CD4-positive, alpha-beta T cell treated with Interleukin-15 for 4 hours (primary cell): ENCODE measurements at regions not wholly inside any gene's neighbourhood (a gene's known extent, or its start where the extent isn't known, plus 50 kb on each side); places are given as distances from the start of the nearest gene placed in this dataset.
"Not testable (repeated sequence)": the region's sequence is repeated elsewhere in the genome, so short reads cannot be mapped to it uniquely, and the experiment has no call there.

Source experiments
- DNase-seq: peaks from one replicate; pipeline ENCODE4 v3.0.0-alpha.2; 2020; ENCODE audit warnings: low spot score

GRCh38 chr11:3583476-3583875 is 58.3 kb downstream of the ART5 start:
- not testable (repeated sequence) for DNase-seq

DNA sequence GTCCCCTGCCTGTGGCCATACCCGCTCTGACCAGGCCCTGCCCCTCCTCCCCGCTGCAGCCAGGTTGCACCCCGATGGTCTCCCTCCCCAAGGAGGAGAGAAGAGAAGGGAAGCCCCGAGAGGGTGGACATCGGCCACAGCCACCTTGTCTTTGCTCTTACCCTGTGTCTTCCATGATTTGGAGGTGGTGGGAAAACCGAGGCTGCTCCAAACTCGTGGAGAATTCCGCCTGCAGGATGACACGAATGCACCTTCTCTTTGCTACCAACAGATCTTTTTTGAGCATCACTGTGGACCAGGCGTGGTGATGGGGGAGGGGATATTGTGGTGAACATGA is 60.4 kb downstream of the ART5 start:
- DNase-seq: not testable (repeated sequence)

- peak; percentile 59 for DNase-seq
Measured at GRCh38 chr11:3580487-3581388, 61.1 kb downstream of the ART5 start.

DNA sequence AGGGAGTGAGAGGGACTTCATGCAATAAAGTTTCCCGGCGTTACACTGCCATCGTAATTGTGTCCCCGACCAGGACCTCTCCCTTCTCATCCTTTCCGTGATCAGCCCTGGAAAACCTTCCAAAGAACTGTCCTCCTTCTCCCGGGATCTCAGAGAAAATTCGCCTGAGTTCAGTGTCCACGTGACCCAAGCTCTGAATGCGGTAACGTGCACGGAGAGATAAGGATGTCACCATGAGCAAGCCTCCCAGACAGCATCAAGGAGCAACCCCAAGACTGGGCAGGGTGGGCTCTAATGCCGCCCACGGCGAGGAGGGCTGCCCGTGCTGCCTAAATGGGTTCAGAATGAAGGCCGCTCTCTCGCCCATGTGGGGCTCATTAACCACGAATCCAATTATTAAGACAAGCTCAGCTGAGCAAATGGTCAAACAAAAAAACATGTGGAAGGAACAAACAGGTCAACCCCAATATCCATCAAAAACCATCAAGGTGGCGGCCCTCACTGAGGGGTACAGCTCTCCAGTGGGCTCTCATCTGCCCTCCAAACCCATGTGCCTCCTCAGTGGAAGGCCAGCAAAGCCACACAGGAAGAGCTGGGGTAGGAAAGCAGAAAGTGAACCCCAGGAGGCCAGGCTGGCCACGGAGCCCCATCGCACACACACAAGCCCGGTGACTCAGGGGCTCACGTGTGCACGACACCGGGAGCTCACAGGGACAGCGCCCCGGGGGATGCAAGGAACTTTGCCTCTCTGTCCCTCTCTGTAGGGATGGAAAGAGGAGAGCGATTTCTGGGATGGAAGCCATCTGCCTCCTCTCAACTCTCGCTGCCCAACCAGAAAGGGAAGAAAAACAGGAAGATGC is 62.0 kb downstream of the ART5 start:
- not testable (repeated sequence) for DNase-seq

DNA sequence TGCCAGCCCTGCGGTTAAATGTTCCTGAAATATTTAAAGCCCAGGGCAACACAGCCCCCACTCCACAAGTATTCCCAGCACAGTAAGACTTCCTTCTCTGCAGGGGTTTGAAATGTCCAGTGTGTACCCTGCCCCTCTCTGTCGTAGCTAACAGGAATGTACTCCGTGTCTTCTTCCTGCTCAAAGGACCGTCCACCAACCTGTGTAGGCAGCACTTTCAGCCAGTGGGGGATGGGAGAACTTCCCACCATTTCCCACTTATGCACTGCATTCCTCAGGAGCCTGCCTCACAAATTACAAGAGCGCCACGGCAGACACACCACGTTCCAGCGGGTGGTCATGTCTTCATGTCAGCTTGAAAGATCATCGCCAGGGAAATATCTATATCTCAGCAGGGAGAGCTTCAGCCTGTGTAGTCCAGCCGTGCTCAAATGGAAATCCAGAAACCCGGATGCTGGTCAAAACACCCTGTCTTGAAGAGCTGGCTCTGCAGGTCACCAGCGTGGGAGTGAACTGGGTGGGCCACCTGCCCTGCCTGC is 65.7 kb downstream of the ART5 start:
- not testable (repeated sequence) for DNase-seq

GRCh38 chr11:3572976-3573647 is 68.7 kb downstream of the ART5 start:
- not testable (repeated sequence) for DNase-seq

DNA sequence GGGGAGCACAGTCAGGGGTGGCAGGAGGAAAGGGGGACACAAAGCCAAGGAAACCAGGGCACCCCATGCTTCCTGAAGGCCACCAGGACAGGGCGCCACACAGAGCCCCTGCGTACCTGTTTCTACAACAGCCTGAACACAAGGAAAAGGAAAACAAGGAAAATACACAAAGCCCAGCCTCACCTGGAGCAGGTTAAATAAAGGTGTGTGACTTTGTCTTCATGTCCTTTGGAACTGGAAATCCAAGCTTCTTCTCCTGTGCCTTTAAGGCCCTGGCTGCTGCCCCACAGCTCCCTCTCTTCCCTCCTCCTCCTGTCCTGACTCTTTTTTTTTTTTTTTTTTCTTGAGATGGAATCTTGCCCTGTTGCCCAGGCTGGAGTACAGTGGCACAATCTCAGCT is 70.0 kb downstream of the ART5 start:
- DNase-seq: not testable (repeated sequence)

DNA sequence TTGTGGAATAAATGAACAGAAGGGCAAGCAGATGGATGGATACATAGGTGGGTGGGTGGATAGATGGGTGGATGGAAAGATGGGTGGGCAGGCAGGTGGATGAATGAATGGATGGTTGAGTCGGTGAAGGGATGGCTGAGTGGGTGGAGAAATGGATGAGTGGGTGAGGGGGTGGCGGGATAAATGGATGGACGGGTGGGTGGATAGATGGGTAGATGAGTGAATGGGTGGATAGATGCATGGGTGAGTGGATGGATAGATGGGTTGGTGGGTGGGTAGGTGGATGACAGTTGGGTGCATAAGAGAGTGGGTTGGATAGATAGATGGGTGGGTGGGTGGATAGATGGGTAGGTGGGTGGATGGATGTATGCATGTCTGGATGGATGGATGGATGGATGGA is 76.0 kb downstream of the ART5 start:
- DNase-seq: not testable (repeated sequence)

GRCh38 chr11:3564383-3564782 is 77.4 kb downstream of the ART5 start:
- DNase-seq: peak; percentile 37

GRCh38 chr11:3554621-3555020 is 87.2 kb downstream of the ART5 start:
- peak; percentile 64 for DNase-seq

DNA sequence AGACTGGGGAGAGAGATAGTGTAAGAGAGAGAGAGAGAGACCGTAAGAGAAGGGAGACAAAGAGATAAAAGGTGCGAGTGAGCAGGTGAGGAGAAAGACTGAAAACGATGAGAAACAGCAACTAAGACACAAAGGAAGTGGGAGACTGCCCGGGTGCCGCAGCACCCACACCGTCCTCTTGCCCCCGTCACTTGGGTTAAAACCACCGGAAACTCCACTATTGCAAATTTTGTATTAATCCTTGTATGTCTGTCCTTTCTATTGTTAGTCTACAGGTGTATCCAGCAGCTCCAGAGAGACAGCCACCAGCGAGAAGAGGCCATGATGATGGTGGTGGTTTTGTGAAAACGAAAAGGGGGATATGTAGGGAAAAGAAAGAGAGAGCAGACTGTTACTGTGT is 96.8 kb downstream of the ART5 start:
- peak; percentile 18 for DNase-seq

DNA sequence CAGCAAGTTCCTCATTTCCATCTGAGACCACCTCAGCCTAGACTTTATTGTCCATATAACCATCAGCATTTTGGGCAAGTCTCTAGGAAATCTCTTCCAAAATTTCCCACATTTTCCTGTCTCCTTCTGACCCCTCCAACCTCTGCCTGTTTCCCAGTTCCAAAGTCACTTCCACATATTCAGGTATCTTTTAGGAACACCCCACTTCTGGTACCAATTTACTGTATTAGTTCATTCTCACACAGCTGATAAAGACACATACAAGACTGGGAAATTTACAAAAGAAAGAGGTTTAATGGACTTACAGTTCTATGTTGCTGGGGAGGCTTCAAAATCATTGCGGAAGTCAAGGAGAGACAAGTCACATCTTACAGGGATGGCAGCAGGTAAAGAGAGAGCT is 103.6 kb downstream of the ART5 start:
- not testable (repeated sequence) for DNase-seq

- DNase-seq: not testable (repeated sequence)
Measured at GRCh38 chr11:3537254-3537653, 104.5 kb downstream of the ART5 start.

DNA sequence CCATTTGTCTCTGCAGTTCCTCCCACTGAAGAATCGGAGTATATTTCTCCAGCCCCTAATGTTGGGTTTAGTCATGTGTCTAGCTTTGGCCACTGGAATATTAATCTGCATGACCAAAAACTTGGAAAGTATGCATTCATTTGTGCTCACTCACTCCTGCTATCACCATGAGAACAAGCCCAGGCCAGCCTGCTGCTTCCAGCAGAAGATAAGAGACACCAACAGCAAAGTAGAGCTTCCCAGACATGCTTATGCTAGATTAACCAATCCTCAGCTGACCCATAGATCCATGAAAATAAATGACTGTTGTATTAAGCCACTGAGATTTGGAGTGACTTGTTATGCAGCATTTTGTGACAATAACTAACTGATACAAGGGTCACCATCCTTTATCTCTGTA is 108.8 kb downstream of the ART5 start:
- not testable (repeated sequence) for DNase-seq

DNA sequence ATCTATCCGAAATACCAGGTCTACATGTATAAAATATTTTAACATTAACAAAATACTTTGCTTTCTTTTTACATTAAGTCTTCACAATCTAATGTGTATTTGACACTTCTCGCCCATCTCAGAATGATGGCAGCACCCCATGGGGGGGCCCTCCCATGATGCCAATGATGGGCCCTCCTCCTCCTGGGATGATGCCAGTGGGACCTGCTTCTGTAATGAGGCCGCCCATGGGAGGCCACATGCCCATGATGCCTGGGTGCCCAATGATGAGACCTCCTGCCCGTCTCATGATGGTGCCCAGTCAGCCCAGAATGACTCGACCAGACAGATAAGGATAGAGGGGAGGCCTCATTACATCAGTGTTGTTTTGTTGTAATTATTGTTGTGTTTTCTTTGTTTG is 110.5 kb downstream of the ART5 start:
- DNase-seq: not testable (repeated sequence)

DNA sequence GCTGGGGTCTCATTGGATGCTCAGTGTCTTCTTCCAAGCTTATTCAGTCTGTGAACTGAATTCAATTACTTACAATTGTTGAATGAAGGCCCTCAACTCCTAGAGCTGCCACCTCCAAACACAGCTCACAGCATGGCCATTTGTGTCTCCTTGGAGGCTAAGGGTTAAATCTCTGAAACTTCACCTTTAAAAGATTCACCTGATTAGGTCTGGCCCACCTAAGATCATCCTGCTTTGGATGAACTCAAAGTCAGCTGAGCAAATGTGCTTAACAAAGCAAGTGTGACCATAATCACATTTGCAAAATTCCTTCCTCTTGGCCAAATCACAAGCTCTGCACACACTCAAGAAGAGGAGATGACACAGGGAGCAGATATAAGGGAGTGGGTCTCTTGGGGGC is 118.2 kb downstream of the ART5 start:
- not testable (repeated sequence) for DNase-seq

DNA sequence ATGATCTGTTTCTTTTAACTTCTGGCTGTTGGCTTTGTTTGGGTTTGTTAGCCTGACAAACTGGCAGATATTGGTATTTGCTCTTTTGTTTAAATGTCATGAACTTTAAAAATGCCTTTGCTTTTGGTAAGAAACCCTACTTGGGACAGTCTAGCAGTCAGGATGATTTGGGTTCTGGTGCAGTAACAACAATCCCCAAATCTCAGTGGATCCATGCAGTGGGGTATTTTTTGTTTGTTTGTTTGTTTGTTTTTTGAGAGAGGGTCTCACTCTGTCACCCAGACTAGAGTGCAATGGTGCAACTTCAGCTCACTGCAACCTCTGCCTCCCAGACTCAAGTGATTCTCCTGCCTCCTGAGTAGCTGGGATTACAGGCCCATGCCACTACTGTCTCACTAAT is 120.9 kb downstream of the ART5 start:
- not testable (repeated sequence) for DNase-seq

GRCh38 chr11:3519841-3520240 is 122.0 kb downstream of the ART5 start:
- DNase-seq: not testable (repeated sequence)

DNA sequence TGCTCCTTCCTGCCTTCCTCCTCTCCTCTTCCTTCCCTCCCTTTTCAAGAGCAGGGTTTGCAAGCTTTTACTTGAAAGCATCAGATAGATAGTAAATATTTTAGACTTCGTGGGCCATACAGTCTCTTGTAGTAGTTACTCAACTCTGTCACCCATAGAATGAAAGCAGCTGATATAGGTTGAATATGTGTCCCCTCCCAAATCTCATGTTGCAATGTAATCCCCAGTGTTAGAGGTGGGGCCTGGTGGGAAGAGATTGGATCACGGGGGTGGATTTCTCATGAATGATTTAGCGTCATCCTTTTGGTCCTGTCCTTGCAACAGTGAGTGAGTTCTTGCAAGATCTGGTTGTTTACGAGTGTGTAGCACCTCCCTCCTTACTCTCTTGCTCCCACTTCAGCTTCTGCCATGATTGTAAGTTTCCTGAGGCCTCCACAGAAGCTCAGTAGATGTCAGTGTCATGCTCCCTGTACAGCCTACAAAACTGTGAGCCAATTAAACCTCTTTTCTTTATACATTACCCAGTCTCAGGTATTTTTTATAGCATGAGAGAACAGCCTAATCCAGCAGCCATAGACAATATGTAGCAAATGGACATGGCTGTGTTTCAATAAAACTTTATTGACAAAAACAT is 124.7 kb downstream of the ART5 start:
- DNase-seq: not testable (repeated sequence)

DNA sequence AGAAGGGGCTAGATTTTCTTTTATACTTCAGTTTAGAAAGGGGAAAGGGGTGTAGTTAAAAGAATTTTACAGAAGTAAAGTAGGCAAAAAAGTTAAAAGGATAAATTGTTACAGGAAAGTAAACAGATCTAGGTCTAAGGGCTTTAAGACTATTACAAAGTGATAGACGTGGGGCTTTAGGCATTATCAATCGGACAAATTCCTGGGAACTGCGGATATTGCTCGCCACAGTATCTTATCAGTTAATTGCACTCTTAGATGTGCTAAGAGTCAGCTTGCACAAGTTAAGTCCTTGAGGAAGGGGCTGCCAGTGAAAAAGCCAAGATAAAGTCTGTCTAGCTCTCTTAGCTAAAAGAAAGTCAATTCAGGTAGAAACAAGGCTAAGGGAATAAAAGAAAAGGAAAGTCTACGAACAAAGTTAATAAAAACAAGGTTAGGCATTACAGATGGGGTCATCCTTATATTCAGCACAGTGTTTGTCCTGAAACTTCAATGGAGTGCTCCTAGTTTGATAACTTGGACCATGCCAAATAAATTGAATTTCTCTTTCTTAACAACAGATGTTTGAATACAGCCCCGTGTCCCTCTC is 125.4 kb downstream of the ART5 start:
- DNase-seq: not testable (repeated sequence)
